ENCODE measurements at regions not wholly inside any gene's neighbourhood (a gene's known extent, or its start where the extent isn't known, plus 50 kb on each side); places are given as distances from the start of the nearest gene placed in this dataset.

GRCh38 chr16:52696126-52696525, 149.2 kb upstream of the TOX3 start (continued):
- TF ChIP-seq TCF7L2 (IDR thresholded peaks at IDR 0.05; ENCODE audit: borderline replicate concordance, extremely low read depth, insufficient read depth, insufficient read length) (no peak), MAX (IDR thresholded peaks at IDR 0.05) (no peak), JUND (IDR thresholded peaks at IDR 0.05) (no peak), POLR2A (IDR thresholded peaks at IDR 0.05; ENCODE audit: borderline replicate concordance, extremely low read depth, insufficient read depth, insufficient read length) (no peak), YY1 (IDR thresholded peaks at IDR 0.05; ENCODE audit: extremely low read depth, insufficient replicate concordance, low read depth, low read length) (no peak), SRF (IDR thresholded peaks at IDR 0.05; ENCODE audit: low read depth) (no peak; the same call in 1 of the 2 replicates), ZFX (IDR thresholded peaks at IDR 0.05) (no peak), CBX3 (IDR thresholded peaks at IDR 0.05; ENCODE audit: low read depth) (no peak), SP1 (IDR thresholded peaks at IDR 0.05; ENCODE audit: low read depth) (no peak)

DNA sequence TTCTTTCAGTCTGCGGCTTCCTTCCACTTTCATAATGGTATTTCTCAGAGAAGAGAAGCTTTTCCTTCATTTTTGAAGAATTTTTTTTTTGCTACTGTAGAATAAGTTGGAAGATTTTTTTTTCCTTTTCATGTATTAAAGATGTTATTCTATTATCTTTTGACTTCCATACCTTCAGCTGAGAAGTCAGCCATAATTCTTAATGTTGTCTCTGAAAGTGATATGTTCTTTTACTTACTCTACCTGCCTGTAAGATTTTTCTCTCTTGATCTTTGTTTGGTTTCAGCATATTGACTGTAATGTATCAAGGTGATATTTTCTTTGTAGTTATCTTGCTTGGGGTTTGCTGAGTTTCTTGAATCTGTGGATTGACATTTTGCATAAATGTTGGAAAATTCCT, 143.5 kb upstream of the TOX3 start:
- no peak overlapping the region for H3K9ac ChIP-seq (ENCODE audit: low read length)
- ChIA-PET RAD21 (ENCODE audit: low non-redundant PET in 1 of 2, low total read pairs in 2 of 2, uncharacterized antibody in 2 of 2, unreplicated experiment in 2 of 2) (no interaction called here), CTCF (no interaction called here), POLR2A (no interaction called here)
- ATAC-seq (no peak), DNase-seq (ENCODE audit: low read depth, low spot score) (no peak)
- no peaks in the 10 kb centered on the region for H3K9me2 ChIP-seq (ENCODE audit: insufficient read depth)
- peaks cover 0 to 9% of the 10 kb centered on the region in 2 experiments; a peak in 2 of 4 replicates for H3K9me3 ChIP-seq (ENCODE audit: control insufficient read depth in 1 of 2, insufficient read depth in 1 of 2, low read depth in 1 of 2, low read length in 2 of 2)
- no peaks in the 10 kb centered on the region for H3K36me3 ChIP-seq (ENCODE audit: control insufficient read depth in 1 of 2, insufficient read depth in 2 of 2, low read length in 2 of 2)
- no TSS peak for BruUV-seq (replicated peaks)
- H4K20me1 ChIP-seq (ENCODE audit: insufficient read depth): no peaks in the 10 kb centered on the region
- no peaks in the 10 kb centered on the region for H3K4me1 ChIP-seq (ENCODE audit: control insufficient read depth in 1 of 2, insufficient read depth in 2 of 2, low read length in 2 of 2)
- H3K4me2 ChIP-seq (ENCODE audit: low read length): no peak overlapping the region
- no peak overlapping the region for H2AFZ ChIP-seq (ENCODE audit: low read depth, low read length, poor library complexity, severe bottlenecking)
- no peak overlapping the region for H3K27ac ChIP-seq (ENCODE audit: low read depth, low read length)
- no peaks in the 10 kb centered on the region for H3K27me3 ChIP-seq (ENCODE audit: insufficient read depth, low read length)
- intact Hi-C loops (cut with micrococcal nuclease): no loop called here
- TF ChIP-seq POLR2A (IDR thresholded peaks at IDR 0.05; ENCODE audit: borderline replicate concordance, extremely low read depth, insufficient read depth, insufficient read length) (no peak), SIN3A (IDR thresholded peaks at IDR 0.05; ENCODE audit: low read depth) (no peak), CEBPB (IDR thresholded peaks at IDR 0.05; ENCODE audit: low read depth) (no peak), JUND (IDR thresholded peaks at IDR 0.05) (no peak), EGR1 (IDR thresholded peaks at IDR 0.05; ENCODE audit: low read depth) (no peak), YY1 (IDR thresholded peaks at IDR 0.05; ENCODE audit: extremely low read depth, insufficient replicate concordance, low read depth, low read length) (no peak), MAX (IDR thresholded peaks at IDR 0.05) (no peak), POLR2AphosphoS5 (IDR thresholded peaks at IDR 0.05; ENCODE audit: low read depth, low read length) (no peak)
- TF ChIP-seq, protein P1, sequence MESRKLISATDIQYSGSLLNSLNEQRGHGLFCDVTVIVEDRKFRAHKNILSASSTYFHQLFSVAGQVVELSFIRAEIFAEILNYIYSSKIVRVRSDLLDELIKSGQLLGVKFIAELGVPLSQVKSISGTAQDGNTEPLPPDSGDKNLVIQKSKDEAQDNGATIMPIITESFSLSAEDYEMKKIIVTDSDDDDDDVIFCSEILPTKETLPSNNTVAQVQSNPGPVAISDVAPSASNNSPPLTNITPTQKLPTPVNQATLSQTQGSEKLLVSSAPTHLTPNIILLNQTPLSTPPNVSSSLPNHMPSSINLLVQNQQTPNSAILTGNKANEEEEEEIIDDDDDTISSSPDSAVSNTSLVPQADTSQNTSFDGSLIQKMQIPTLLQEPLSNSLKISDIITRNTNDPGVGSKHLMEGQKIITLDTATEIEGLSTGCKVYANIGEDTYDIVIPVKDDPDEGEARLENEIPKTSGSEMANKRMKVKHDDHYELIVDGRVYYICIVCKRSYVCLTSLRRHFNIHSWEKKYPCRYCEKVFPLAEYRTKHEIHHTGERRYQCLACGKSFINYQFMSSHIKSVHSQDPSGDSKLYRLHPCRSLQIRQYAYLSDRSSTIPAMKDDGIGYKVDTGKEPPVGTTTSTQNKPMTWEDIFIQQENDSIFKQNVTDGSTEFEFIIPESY (IDR thresholded peaks at IDR 0.05; ENCODE audit: extremely low read depth, insufficient replicate concordance, low read length): no peak
- TF ChIP-seq, protein P2, sequence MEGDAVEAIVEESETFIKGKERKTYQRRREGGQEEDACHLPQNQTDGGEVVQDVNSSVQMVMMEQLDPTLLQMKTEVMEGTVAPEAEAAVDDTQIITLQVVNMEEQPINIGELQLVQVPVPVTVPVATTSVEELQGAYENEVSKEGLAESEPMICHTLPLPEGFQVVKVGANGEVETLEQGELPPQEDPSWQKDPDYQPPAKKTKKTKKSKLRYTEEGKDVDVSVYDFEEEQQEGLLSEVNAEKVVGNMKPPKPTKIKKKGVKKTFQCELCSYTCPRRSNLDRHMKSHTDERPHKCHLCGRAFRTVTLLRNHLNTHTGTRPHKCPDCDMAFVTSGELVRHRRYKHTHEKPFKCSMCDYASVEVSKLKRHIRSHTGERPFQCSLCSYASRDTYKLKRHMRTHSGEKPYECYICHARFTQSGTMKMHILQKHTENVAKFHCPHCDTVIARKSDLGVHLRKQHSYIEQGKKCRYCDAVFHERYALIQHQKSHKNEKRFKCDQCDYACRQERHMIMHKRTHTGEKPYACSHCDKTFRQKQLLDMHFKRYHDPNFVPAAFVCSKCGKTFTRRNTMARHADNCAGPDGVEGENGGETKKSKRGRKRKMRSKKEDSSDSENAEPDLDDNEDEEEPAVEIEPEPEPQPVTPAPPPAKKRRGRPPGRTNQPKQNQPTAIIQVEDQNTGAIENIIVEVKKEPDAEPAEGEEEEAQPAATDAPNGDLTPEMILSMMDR (IDR thresholded peaks at IDR 0.05 in 2 of 3, conservative IDR thresholded peaks at IDR 0.05 in 1 of 3; ENCODE audit: borderline replicate concordance in 1 of 3, insufficient read depth in 1 of 3, low read depth in 2 of 3, low read length in 2 of 3): no peak
- TF ChIP-seq, protein P3, sequence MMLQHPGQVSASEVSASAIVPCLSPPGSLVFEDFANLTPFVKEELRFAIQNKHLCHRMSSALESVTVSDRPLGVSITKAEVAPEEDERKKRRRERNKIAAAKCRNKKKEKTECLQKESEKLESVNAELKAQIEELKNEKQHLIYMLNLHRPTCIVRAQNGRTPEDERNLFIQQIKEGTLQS (IDR thresholded peaks at IDR 0.05): no peak
- no peak overlapping the region for H3K4me3 ChIP-seq (replicated peaks in 1 of 2; ENCODE audit: low read depth in 1 of 2, low read length in 2 of 2)
- H3K79me2 ChIP-seq (ENCODE audit: insufficient read depth, low read length): no peaks in the 10 kb centered on the region

Data from HCT116 (cell line).